ENCODE measurements at regions not wholly inside any gene's neighbourhood (a gene's known extent, or its start where the extent isn't known, plus 50 kb on each side); places are given as distances from the start of the nearest gene placed in this dataset.
"Not testable (repeated sequence)": the region's sequence is repeated elsewhere in the genome, so short reads cannot be mapped to it uniquely, and the experiment has no call there.

GRCh38 chr17:16875662-16876061, 96.3 kb downstream of the TNFRSF13B start:
- peak in 1 of 2 experiments; percentile 6 for DNase-seq (ENCODE audit: low read depth in 1 of 2, low spot score in 2 of 2)
- H3K27ac ChIP-seq = no peak overlapping the region
- H3K9me3 ChIP-seq (replicated peaks) = no peaks in the 10 kb centered on the region

GRCh38 chr17:16874216-16874615, 97.7 kb downstream of the TNFRSF13B start:
- not testable (repeated sequence) for H3K4me3 ChIP-seq; H3K36me3 ChIP-seq; H3K27me3 ChIP-seq (replicated peaks); H3K27ac ChIP-seq; H3K4me1 ChIP-seq (replicated peaks); H3K9me3 ChIP-seq (replicated peaks)
- DNase-seq (ENCODE audit: low read depth in 1 of 2, low spot score in 2 of 2) = peak in 1 of 2 experiments; percentile 10

More at GRCh38 chr17:16875662-16876061, 96.3 kb downstream of the TNFRSF13B start:
- H3K36me3 ChIP-seq = no peaks in the 10 kb centered on the region
- no peaks in the 10 kb centered on the region for H3K27me3 ChIP-seq (replicated peaks)
- H3K4me1 ChIP-seq (replicated peaks) = no peaks in the 10 kb centered on the region
- no peak overlapping the region for H3K4me3 ChIP-seq

- Histone ChIP-seq H3K36me3 (no peaks in the 10 kb centered on the region), H3K4me1 (replicated peaks) (no peaks in the 10 kb centered on the region), H3K4me3 (no peak overlapping the region), H3K9me3 (replicated peaks) (no peaks in the 10 kb centered on the region), H3K27ac (no peak overlapping the region), H3K27me3 (replicated peaks) (no peaks in the 10 kb centered on the region)
- DNase-seq (ENCODE audit: low read depth in 1 of 2, low spot score in 2 of 2) = peak; percentile 5 to 55
These were observed 98.5 kb downstream of the TNFRSF13B start for GRCh38 chr17:16873174-16874035.

- Histone ChIP-seq H3K27me3 (replicated peaks) (no peaks in the 10 kb centered on the region), H3K4me3 (no peak overlapping the region), H3K9me3 (replicated peaks) (no peaks in the 10 kb centered on the region), H3K36me3 (no peaks in the 10 kb centered on the region), H3K27ac (no peak overlapping the region), H3K4me1 (replicated peaks) (no peaks in the 10 kb centered on the region)
- peak in 1 of 2 experiments; percentile 31 for DNase-seq (ENCODE audit: low read depth in 1 of 2, low spot score in 2 of 2)
These were observed 99.4 kb downstream of the TNFRSF13B start for GRCh38 chr17:16872351-16873173.

GRCh38 chr17:16871446-16872190, 100.3 kb downstream of the TNFRSF13B start:
- not testable (repeated sequence) for H3K9me3 ChIP-seq (replicated peaks); H3K27me3 ChIP-seq (replicated peaks); H3K27ac ChIP-seq; H3K4me3 ChIP-seq; H3K36me3 ChIP-seq; H3K4me1 ChIP-seq (replicated peaks)
- DNase-seq (ENCODE audit: low read depth in 1 of 2, low spot score in 2 of 2) = peak in 1 of 2 experiments; percentile 33

- no peaks in the 10 kb centered on the region for H3K9me3 ChIP-seq (replicated peaks)
- H3K36me3 ChIP-seq = no peaks in the 10 kb centered on the region
- no peak overlapping the region for H3K27ac ChIP-seq
- no peaks in the 10 kb centered on the region for H3K27me3 ChIP-seq (replicated peaks)
- H3K4me1 ChIP-seq (replicated peaks) = no peaks in the 10 kb centered on the region
- no peak overlapping the region for H3K4me3 ChIP-seq
- DNase-seq (ENCODE audit: low read depth in 1 of 2, low spot score in 2 of 2) = peak in 1 of 2 experiments; percentile 22
These were observed 101.4 kb downstream of the TNFRSF13B start for GRCh38 chr17:16870253-16871245.

GRCh38 chr17:16869531-16870252, 102.2 kb downstream of the TNFRSF13B start:
- H3K4me1 ChIP-seq (replicated peaks); H3K27ac ChIP-seq; H3K27me3 ChIP-seq (replicated peaks); H3K36me3 ChIP-seq; H3K4me3 ChIP-seq; H3K9me3 ChIP-seq (replicated peaks): not testable (repeated sequence)
- DNase-seq (ENCODE audit: low read depth in 1 of 2, low spot score in 2 of 2) = peak in 1 of 2 experiments; percentile 8

GRCh38 chr17:16868616-16869015, 103.3 kb downstream of the TNFRSF13B start:
- H3K4me3 ChIP-seq; H3K27ac ChIP-seq; H3K9me3 ChIP-seq (replicated peaks); H3K4me1 ChIP-seq (replicated peaks); H3K36me3 ChIP-seq; H3K27me3 ChIP-seq (replicated peaks): not testable (repeated sequence)
- peak in 1 of 2 experiments; percentile 8 for DNase-seq (ENCODE audit: low read depth in 1 of 2, low spot score in 2 of 2)

GRCh38 chr17:16867545-16867944, 104.4 kb downstream of the TNFRSF13B start:
- not testable (repeated sequence) for H3K4me3 ChIP-seq; H3K36me3 ChIP-seq; H3K27me3 ChIP-seq (replicated peaks)

GRCh38 chr17:16866841-16867240, 105.1 kb downstream of the TNFRSF13B start:
- DNase-seq (ENCODE audit: low read depth in 1 of 2, low spot score in 2 of 2) = not testable (repeated sequence)

More at GRCh38 chr17:16867545-16867944, 104.4 kb downstream of the TNFRSF13B start:
- H3K4me1 ChIP-seq (replicated peaks); H3K27ac ChIP-seq; DNase-seq (ENCODE audit: low read depth in 1 of 2, low spot score in 2 of 2); H3K9me3 ChIP-seq (replicated peaks): not testable (repeated sequence)

GRCh38 chr17:16866436-16866835, 105.5 kb downstream of the TNFRSF13B start:
- H3K4me3 ChIP-seq = no peak overlapping the region
- H3K36me3 ChIP-seq = no peaks in the 10 kb centered on the region
- DNase-seq (ENCODE audit: low read depth in 1 of 2, low spot score in 2 of 2) = no peak
- H3K9me3 ChIP-seq (replicated peaks) = no peaks in the 10 kb centered on the region
- H3K4me1 ChIP-seq (replicated peaks) = no peaks in the 10 kb centered on the region
- H3K27ac ChIP-seq = no peak overlapping the region
- H3K27me3 ChIP-seq (replicated peaks) = no peaks in the 10 kb centered on the region

More at GRCh38 chr17:16866841-16867240, 105.1 kb downstream of the TNFRSF13B start:
- not testable (repeated sequence) for H3K36me3 ChIP-seq; H3K4me3 ChIP-seq; H3K9me3 ChIP-seq (replicated peaks); H3K4me1 ChIP-seq (replicated peaks); H3K27ac ChIP-seq; H3K27me3 ChIP-seq (replicated peaks)

- H3K4me1 ChIP-seq (replicated peaks); H3K9me3 ChIP-seq (replicated peaks); H3K27ac ChIP-seq; H3K4me3 ChIP-seq; H3K27me3 ChIP-seq (replicated peaks); DNase-seq (ENCODE audit: low read depth in 1 of 2, low spot score in 2 of 2); H3K36me3 ChIP-seq: not testable (repeated sequence)
These were observed 106.2 kb downstream of the TNFRSF13B start for GRCh38 chr17:16865704-16866103.

All from SJSA1 (cell line).